B cell (primary cell): ENCODE measurements at regions not wholly inside any gene's neighbourhood (a gene's known extent, or its start where the extent isn't known, plus 50 kb on each side); places are given as distances from the start of the nearest gene placed in this dataset.

ENCODE experiments used
- ATAC-seq: fragments of 200-7000 bp; cut with Tn5 transposase; one replicate; pipeline ENCODE4 v1.10.0; 2021; ENCODE audit warnings: low read depth, mild to moderate bottlenecking, moderate number of reproducible peaks, moderate library complexity
- CTCF ChIA-PET: fragments of 350-600 bp; sonication (Branson Sonifier 250); formaldehyde crosslinking; loops from one replicate; lab custom pipeline; 2021; ENCODE audit warnings: antibody characterized with exemption, inconsistent platforms; lab: Charles Lee
- POLR2A ChIA-PET: fragments of 350-600 bp; sonication (Branson Sonifier 250); formaldehyde crosslinking; loops from one replicate; lab custom pipeline; 2021; ENCODE audit warnings: antibody characterized with exemption; lab: Charles Lee
- DNase-seq: peaks from one replicate; pipeline ENCODE4 v3.0.0; 2013
- H2AFZ ChIP-seq: 2 replicates; pipeline ENCODE4 v1.6.1; 2012; ENCODE audit warnings: mild to moderate bottlenecking, low read depth, low read length; ENCODE audit not compliant: insufficient read depth, poor library complexity, severe bottlenecking
- H3K27ac ChIP-seq, 2 donors: 1 replicate in 1 of 2; 2 replicates in 1 of 2; pipeline ENCODE4 v1.5.1; 2012 to 2013; ENCODE audit warnings: low read length in 2 of 2, mild to moderate bottlenecking in 2 of 2, moderate library complexity in 1 of 2
- H3K27me3 ChIP-seq, 4 experiments: fragments of 200-600 bp in 1 of 4; sonication (generic) in 1 of 4; replicated peaks in 1 of 4; 1 replicate in 2 of 4; 2 replicates in 2 of 4; pipeline versions ENCODE4 v1.6.1 to v1.7.0; 2013 to 2016; ENCODE audit warnings: low read length in 3 of 4, mild to moderate bottlenecking in 2 of 4, mixed read lengths in 1 of 4, moderate library complexity in 1 of 4; ENCODE audit not compliant: insufficient read depth in 4 of 4, control insufficient read depth in 3 of 4; ENCODE audit errors: control extremely low read depth in 1 of 4
- H3K36me3 ChIP-seq, 2 experiments: replicated peaks in 1 of 2; 1 replicate in 1 of 2; 2 replicates in 1 of 2; pipeline versions ENCODE4 v1.6.1 to v1.7.1; 2013; ENCODE audit warnings: low read length in 1 of 2; ENCODE audit not compliant: insufficient read depth in 2 of 2, control insufficient read depth in 1 of 2; ENCODE audit errors: control extremely low read depth in 1 of 2, extremely low read depth in 1 of 2
- H3K4me1 ChIP-seq, 2 donors: fragments of 200-600 bp in 1 of 2; sonication (generic) in 1 of 2; 1 replicate in 1 of 2; 2 replicates in 1 of 2; pipeline versions ENCODE4 v1.5.1 to v1.6.1; 2013 to 2017; ENCODE audit warnings: low read length in 2 of 2; ENCODE audit not compliant: control insufficient read depth in 2 of 2, insufficient read depth in 2 of 2
- H3K4me2 ChIP-seq: replicated peaks from 2 replicates; pipeline ENCODE3; 2012; ENCODE audit warnings: mild to moderate bottlenecking, low read depth, low read length; ENCODE audit not compliant: poor library complexity, severe bottlenecking
- H3K4me3 ChIP-seq, 5 experiments: fragments of 200-600 bp in 1 of 5; sonication (generic) in 1 of 5; 1 replicate in 3 of 5; 2 replicates in 2 of 5; pipeline versions ENCODE4 v1.5.1 to v1.7.0; 2011 to 2016; ENCODE audit warnings: low read length in 4 of 5, mild to moderate bottlenecking in 4 of 5, low read depth in 2 of 5, control low read depth in 1 of 5, moderate library complexity in 1 of 5; ENCODE audit not compliant: insufficient read depth in 1 of 5; ENCODE audit errors: control extremely low read depth in 1 of 5, extremely low read depth in 1 of 5
- H3K79me2 ChIP-seq: fragments of 200-600 bp; sonication (generic); one replicate; pipeline ENCODE4 v1.6.0; 2016; ENCODE audit warnings: low read length; ENCODE audit not compliant: control insufficient read depth, insufficient read depth
- H3K9ac ChIP-seq: fragments of 200-600 bp; sonication (generic); 2 replicates; pipeline ENCODE4 v1.6.1; 2017; ENCODE audit warnings: mild to moderate bottlenecking, low read length, moderate library complexity
- H3K9me3 ChIP-seq, 3 donors: one replicate each; pipeline versions ENCODE4 v1.6.1 to v1.7.1; 2013; ENCODE audit warnings: low read length in 2 of 3; ENCODE audit not compliant: control insufficient read depth in 2 of 3, insufficient read depth in 1 of 3; ENCODE audit errors: control extremely low read depth in 1 of 3
- H4K20me1 ChIP-seq: 2 replicates; pipeline ENCODE4 v1.6.0; 2012; ENCODE audit warnings: mild to moderate bottlenecking, low read length; ENCODE audit not compliant: insufficient read depth, control insufficient read depth, poor library complexity, severe bottlenecking
- H3K27ac Mint-ChIP-seq: one replicate; pipeline ENCODE4 v1.8.0; 2021; ENCODE audit warnings: mixed read lengths
- H3K27me3 Mint-ChIP-seq: one replicate; pipeline ENCODE4 v1.8.0; 2021; ENCODE audit warnings: mixed read lengths
- H3K4me1 Mint-ChIP-seq: one replicate; pipeline ENCODE4 v1.8.0; 2021; ENCODE audit warnings: mixed read lengths
- H3K4me3 Mint-ChIP-seq: one replicate; pipeline ENCODE4 v1.8.0; 2021; ENCODE audit warnings: mixed read lengths
- H3K9me3 Mint-ChIP-seq: one replicate; pipeline ENCODE4 v1.8.0; 2022; ENCODE audit warnings: mixed read lengths; ENCODE audit not compliant: insufficient read depth
- EZH2 ChIP-seq: IDR thresholded peaks from 2 replicates; pipeline ENCODE4 v1.6.1; 2012; ENCODE audit warnings: borderline replicate concordance, low read depth, mild to moderate bottlenecking, moderate library complexity, low read length; ENCODE audit not compliant: insufficient read depth, poor library complexity, severe bottlenecking
- WGBS: methylation state at CpG from one replicate; pipeline ENCODE4 v1.1.5; 2013; ENCODE audit warnings: missing lambda C conversion rate; ENCODE audit not compliant: insufficient coverage; 5-methylcytosine and 5-hydroxymethylcytosine counted together
- intact Hi-C: fragments of 100-400 bp; cut with micrococcal nuclease; formaldehyde crosslinking; loops from one replicate; pipeline ENCODE4 v1.10.0; 2022
- TF ChIP-seq, protein P1 (sequence below): fragments of 200-600 bp; IDR thresholded peaks from one replicate; pipeline ENCODE4 v1.8.0; 2022; ENCODE audit warnings: antibody characterized with exemption, mild to moderate bottlenecking

DNA sequence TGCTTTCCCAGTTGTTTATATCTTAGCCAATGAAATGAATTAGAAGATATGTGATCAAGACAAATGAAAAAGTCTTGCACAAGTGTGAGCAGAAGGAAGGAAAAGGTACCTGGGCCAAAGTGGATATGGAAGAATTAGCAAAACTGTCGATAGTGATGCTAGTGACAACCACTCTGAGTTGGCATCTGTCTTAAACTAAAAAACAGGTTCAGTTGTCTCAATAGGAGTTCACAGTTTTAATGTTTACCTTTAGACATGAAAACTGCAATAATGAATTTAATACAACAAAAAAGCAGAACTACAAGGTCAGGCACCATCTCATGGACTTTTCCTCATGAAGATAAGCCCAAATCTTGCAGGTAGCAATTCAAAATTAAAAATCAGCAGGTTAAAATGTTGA lies 688.5 kb downstream of the EFNB2 start:
- WGBS, result no CpG with 5 or more reads among the region's 1 CpG

GRCh38 chr13:105841286-105841685 lies 694.2 kb downstream of the EFNB2 start:
- H3K9ac ChIP-seq, result no peak overlapping the region
- H3K4me2 ChIP-seq, result no peak overlapping the region
- no peaks in the 10 kb centered on the region for H3K4me1 ChIP-seq
- Mint-ChIP-seq H3K4me3 (no peak overlapping the region), H3K27me3 (no peaks in the 10 kb centered on the region), H3K4me1 (no peaks in the 10 kb centered on the region), H3K9me3 (peaks cover 6% of the 10 kb centered on the region), H3K27ac (no peak overlapping the region)
- WGBS, result 94% methylated on average over 2 of the region's 3 CpGs
- DNase-seq (no peak), ATAC-seq (no peak)
- POLR2A ChIA-PET, result no interaction called here
- CTCF ChIA-PET, result no interaction called here
- H2AFZ ChIP-seq, result no peak overlapping the region
- H3K9me3 ChIP-seq, result peaks cover 0 to 12% (median 0%) of the 10 kb centered on the region in 3 donors
- H3K27me3 ChIP-seq, result no peaks in the 10 kb centered on the region
- H3K27ac ChIP-seq, result no peak overlapping the region
- H3K79me2 ChIP-seq, result no peaks in the 10 kb centered on the region
- TF ChIP-seq EZH2, result no peak
- TF ChIP-seq, protein P1, sequence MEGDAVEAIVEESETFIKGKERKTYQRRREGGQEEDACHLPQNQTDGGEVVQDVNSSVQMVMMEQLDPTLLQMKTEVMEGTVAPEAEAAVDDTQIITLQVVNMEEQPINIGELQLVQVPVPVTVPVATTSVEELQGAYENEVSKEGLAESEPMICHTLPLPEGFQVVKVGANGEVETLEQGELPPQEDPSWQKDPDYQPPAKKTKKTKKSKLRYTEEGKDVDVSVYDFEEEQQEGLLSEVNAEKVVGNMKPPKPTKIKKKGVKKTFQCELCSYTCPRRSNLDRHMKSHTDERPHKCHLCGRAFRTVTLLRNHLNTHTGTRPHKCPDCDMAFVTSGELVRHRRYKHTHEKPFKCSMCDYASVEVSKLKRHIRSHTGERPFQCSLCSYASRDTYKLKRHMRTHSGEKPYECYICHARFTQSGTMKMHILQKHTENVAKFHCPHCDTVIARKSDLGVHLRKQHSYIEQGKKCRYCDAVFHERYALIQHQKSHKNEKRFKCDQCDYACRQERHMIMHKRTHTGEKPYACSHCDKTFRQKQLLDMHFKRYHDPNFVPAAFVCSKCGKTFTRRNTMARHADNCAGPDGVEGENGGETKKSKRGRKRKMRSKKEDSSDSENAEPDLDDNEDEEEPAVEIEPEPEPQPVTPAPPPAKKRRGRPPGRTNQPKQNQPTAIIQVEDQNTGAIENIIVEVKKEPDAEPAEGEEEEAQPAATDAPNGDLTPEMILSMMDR, result no peak
- no peaks in the 10 kb centered on the region for H3K36me3 ChIP-seq
- H3K4me3 ChIP-seq, result no peak overlapping the region
- intact Hi-C loops, result no loop called here
- H4K20me1 ChIP-seq, result no peaks in the 10 kb centered on the region

More for the DNA sequence above, 688.5 kb downstream of the EFNB2 start:
- DNase-seq (no peak), ATAC-seq (no peak)
- Histone ChIP-seq H3K27me3 (no peaks in the 10 kb centered on the region), H3K27ac (no peak overlapping the region), H3K79me2 (no peaks in the 10 kb centered on the region), H3K4me1 (no peaks in the 10 kb centered on the region), H3K9ac (no peak overlapping the region), H3K36me3 (no peaks in the 10 kb centered on the region), H3K9me3 (no peaks in the 10 kb centered on the region), H2AFZ (no peak overlapping the region), H3K4me3 (no peak overlapping the region), H3K4me2 (no peak overlapping the region), H4K20me1 (no peaks in the 10 kb centered on the region)
- Mint-ChIP-seq H3K4me1 (no peaks in the 10 kb centered on the region), H3K27me3 (no peaks in the 10 kb centered on the region), H3K9me3 (peaks cover 6% of the 10 kb centered on the region), H3K4me3 (no peak overlapping the region), H3K27ac (no peak overlapping the region)
- TF ChIP-seq, protein P1, result no peak
- TF ChIP-seq EZH2, result no peak
- intact Hi-C loops, result no loop called here
- CTCF ChIA-PET, result no interaction called here
- POLR2A ChIA-PET, result no interaction called here
